ENCODE measurements at regions not wholly inside any gene's neighbourhood (a gene's known extent, or its start where the extent isn't known, plus 50 kb on each side); places are given as distances from the start of the nearest gene placed in this dataset.

DNA sequence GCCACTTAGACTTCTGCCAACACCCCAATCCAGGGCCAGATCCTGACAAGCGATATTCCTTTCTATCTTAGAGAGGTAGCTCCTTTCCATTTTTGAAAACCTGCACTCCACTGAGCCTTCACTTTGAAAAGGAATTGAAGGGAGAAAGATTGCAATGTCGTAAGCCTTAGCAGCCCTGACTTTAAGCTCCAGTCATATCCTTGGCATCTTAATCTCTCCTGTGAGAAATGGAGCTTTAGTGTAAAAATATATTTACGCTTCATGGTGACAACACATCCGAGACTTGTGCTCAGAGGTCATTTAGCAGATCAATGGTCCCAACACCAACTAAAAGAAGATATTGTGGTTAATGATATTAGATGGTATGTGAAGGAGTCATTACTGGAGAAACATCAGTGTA, 235.8 kb upstream of the MEX3C start:
- no peak overlapping the region for H3K4me3 Mint-ChIP-seq (ENCODE audit: unreplicated experiment)
- H3K36me3 Mint-ChIP-seq (ENCODE audit: low read depth) = no peaks in the 10 kb centered on the region
- H3K9me3 Mint-ChIP-seq (ENCODE audit: low read depth) = no peaks in the 10 kb centered on the region
- H3K27ac Mint-ChIP-seq (ENCODE audit: unreplicated experiment) = no peak overlapping the region
- no peaks in the 10 kb centered on the region for H3K4me1 Mint-ChIP-seq (ENCODE audit: low read depth)
- DNase-seq (ENCODE audit: low spot score) = no peak
- TF ChIP-seq, protein P1, sequence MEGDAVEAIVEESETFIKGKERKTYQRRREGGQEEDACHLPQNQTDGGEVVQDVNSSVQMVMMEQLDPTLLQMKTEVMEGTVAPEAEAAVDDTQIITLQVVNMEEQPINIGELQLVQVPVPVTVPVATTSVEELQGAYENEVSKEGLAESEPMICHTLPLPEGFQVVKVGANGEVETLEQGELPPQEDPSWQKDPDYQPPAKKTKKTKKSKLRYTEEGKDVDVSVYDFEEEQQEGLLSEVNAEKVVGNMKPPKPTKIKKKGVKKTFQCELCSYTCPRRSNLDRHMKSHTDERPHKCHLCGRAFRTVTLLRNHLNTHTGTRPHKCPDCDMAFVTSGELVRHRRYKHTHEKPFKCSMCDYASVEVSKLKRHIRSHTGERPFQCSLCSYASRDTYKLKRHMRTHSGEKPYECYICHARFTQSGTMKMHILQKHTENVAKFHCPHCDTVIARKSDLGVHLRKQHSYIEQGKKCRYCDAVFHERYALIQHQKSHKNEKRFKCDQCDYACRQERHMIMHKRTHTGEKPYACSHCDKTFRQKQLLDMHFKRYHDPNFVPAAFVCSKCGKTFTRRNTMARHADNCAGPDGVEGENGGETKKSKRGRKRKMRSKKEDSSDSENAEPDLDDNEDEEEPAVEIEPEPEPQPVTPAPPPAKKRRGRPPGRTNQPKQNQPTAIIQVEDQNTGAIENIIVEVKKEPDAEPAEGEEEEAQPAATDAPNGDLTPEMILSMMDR (IDR thresholded peaks at IDR 0.05) = no peak
- H3K27me3 Mint-ChIP-seq (ENCODE audit: low read depth) = peaks cover 26% of the 10 kb centered on the region

DNA sequence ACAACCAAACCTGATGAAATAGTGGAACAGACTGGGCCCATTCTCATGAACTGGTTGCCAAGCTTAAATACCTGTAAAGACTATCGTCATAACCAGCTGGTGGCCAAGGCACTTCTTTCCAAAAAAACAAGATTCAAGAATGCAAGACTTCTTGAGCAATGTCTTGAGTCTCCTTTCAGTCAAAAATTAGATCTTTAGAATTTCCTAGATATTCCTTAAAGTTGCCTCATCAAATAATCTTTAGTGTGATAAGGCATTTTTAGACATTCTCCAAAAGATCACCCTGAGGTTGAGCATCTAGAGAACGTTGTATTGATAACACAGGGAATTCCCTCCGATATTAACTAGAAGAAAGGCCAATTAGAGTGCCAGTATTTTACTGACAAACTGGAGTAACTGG, 236.4 kb upstream of the MEX3C start:
- TF ChIP-seq, protein P1 (IDR thresholded peaks at IDR 0.05) = no peak
- H3K9me3 Mint-ChIP-seq (ENCODE audit: low read depth) = no peaks in the 10 kb centered on the region

DNA sequence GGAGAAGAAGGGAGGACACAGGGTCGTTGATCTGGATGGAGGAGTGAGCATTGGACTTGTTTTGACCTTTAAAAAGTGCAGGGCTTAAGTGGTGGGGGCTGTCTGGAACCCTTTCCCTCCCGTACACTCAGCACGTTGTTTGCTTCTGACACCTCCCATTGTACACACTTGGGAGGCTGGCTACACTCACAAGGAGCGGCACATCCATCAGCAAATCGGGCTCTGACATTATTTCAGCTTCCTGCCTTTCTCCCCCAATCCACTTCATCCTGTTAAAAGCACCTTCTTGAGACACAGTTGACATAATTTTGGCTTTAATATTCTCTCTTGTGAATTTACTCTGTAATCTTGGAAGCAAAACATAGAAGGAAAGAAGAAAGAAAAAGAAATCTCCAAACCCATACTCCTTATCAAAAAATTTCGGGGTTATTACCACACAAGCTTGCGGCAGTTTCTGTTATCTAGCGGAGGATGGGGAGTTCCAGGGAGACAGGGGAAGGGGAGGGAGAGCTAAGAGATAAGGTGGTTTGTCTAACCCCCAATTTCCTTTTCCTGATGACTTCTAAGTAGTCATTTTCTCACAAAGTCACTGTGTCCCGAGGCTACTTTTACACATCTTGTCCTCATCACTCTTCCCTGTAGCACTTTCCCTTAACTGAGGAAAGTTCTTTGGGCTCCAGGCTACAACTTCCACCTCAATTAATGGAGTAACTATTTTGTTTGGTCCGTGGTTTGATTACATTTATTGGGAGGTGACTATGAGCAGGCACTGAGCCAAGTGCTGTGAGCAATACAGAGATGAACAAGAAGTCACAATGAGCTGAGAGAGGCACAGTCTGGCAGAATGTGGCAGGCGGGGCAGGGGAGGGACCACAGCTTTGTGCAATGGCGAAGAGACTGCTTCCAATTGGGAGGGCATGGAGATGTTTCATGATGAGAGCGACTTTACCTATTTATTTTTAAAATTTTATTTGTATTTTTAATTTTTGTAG, 240.1 kb upstream of the MEX3C start:
- DNase-seq (ENCODE audit: low spot score) = no peak
- H3K36me3 Mint-ChIP-seq (ENCODE audit: low read depth) = no peaks in the 10 kb centered on the region
- no peaks in the 10 kb centered on the region for H3K9me3 Mint-ChIP-seq (ENCODE audit: low read depth)
- no peaks in the 10 kb centered on the region for H3K4me1 Mint-ChIP-seq (ENCODE audit: low read depth)
- H3K4me3 Mint-ChIP-seq (ENCODE audit: unreplicated experiment) = no peak overlapping the region
- H3K27me3 Mint-ChIP-seq (ENCODE audit: low read depth) = peaks cover 40% of the 10 kb centered on the region
- TF ChIP-seq, protein P1 (IDR thresholded peaks at IDR 0.05) = no peak
- no peak overlapping the region for H3K27ac Mint-ChIP-seq (ENCODE audit: unreplicated experiment)

More for the DNA sequence above, 236.4 kb upstream of the MEX3C start:
- peaks cover 30% of the 10 kb centered on the region for H3K27me3 Mint-ChIP-seq (ENCODE audit: low read depth)
- H3K4me1 Mint-ChIP-seq (ENCODE audit: low read depth) = no peaks in the 10 kb centered on the region
- no peak for DNase-seq (ENCODE audit: low spot score)
- no peak overlapping the region for H3K27ac Mint-ChIP-seq (ENCODE audit: unreplicated experiment)
- no peaks in the 10 kb centered on the region for H3K36me3 Mint-ChIP-seq (ENCODE audit: low read depth)
- H3K4me3 Mint-ChIP-seq (ENCODE audit: unreplicated experiment) = no peak overlapping the region

DNA sequence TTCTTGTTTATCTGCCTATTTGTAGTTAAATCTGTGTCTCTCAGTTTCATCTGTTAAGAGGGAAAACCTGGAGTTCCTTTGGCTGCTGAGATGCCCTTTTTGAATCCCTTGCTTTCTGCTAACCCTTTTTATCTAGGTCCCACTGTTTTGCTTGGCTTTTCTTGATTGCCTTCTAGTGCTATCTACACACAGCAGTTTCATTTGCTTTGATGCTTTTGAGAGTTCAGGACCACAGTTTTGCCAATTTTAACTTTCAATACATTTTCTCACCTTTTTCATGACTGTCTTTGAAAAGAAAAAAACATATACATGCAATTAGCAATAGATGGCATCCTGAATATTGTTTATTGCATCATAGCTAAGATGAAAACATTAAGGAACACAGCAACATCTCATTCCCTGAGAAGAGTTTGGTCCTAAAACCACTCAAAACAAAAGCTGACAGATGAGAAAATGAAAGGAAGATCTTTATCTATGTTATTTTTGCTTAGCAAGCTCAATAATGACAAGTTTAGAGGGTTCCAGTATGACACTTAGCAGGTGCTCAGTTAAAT, 241.4 kb upstream of the MEX3C start:
- TF ChIP-seq, protein P1 (IDR thresholded peaks at IDR 0.05) = no peak
- Mint-ChIP-seq H3K9me3 (ENCODE audit: low read depth) (no peaks in the 10 kb centered on the region), H3K27ac (ENCODE audit: unreplicated experiment) (no peak overlapping the region), H3K4me3 (ENCODE audit: unreplicated experiment) (no peak overlapping the region), H3K36me3 (ENCODE audit: low read depth) (no peaks in the 10 kb centered on the region), H3K27me3 (ENCODE audit: low read depth) (peaks cover 47% of the 10 kb centered on the region), H3K4me1 (ENCODE audit: low read depth) (no peaks in the 10 kb centered on the region)
- DNase-seq (ENCODE audit: low spot score) = no peak

DNA sequence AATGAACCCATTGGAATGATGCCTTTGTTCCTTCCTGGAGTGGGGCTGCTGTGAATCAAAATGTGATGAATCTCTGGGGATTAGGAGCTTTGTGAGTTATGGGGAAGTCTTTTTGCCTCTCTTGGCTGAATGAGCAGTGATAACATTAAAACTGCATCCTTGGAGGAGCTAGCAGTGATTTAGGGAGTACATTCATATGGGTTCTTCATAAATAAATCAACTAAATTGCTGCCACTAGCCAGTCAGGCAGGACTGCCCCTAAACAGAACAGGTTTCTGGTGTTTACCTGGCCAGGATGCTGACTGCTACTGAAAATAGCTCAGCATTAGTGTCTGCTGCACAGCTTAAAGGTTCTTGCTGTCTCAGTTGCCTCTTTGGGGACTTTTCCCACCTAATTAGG, 244.5 kb upstream of the MEX3C start:
- no peaks in the 10 kb centered on the region for H3K36me3 Mint-ChIP-seq (ENCODE audit: low read depth)
- TF ChIP-seq, protein P1 (IDR thresholded peaks at IDR 0.05) = no peak

More for the DNA sequence above, 244.5 kb upstream of the MEX3C start:
- Mint-ChIP-seq H3K9me3 (ENCODE audit: low read depth) (no peaks in the 10 kb centered on the region), H3K27me3 (ENCODE audit: low read depth) (peaks cover 45% of the 10 kb centered on the region), H3K4me1 (ENCODE audit: low read depth) (peaks cover 2% of the 10 kb centered on the region), H3K4me3 (ENCODE audit: unreplicated experiment) (no peak overlapping the region), H3K27ac (ENCODE audit: unreplicated experiment) (no peak overlapping the region)
- no peak for DNase-seq (ENCODE audit: low spot score)
